Liver (tissue), 3 donors: ENCODE measurements at regions not wholly inside any gene's neighbourhood (a gene's known extent, or its start where the extent isn't known, plus 50 kb on each side); places are given as distances from the start of the nearest gene placed in this dataset.

Experiments used
- EGR1 ChIP-seq, 2 donors: IDR thresholded peaks; 2 replicates each; pipeline ENCODE4 v1.6.1; 2016 to 2018; ENCODE audit warnings: antibody characterized with exemption in 2 of 2, low read depth in 2 of 2
- FOXA2 ChIP-seq: IDR thresholded peaks from 2 replicates; pipeline ENCODE4 v1.6.1; 2016; ENCODE audit warnings: antibody characterized with exemption
- GABPA ChIP-seq, 2 donors: IDR thresholded peaks in 1 of 2; conservative IDR thresholded peaks in 1 of 2; 2 replicates each; pipeline ENCODE4 v1.6.1; 2016; ENCODE audit warnings: antibody characterized with exemption in 2 of 2, mild to moderate bottlenecking in 1 of 2, moderate library complexity in 1 of 2
- JUND ChIP-seq, 2 donors: IDR thresholded peaks; 2 replicates each; pipeline ENCODE4 v1.6.1; 2016; ENCODE audit warnings: antibody characterized with exemption in 2 of 2
- RAD21 ChIP-seq, 2 donors: IDR thresholded peaks; 2 replicates each; pipeline ENCODE4 v1.6.1; 2016; ENCODE audit warnings: antibody characterized with exemption in 2 of 2, mild to moderate bottlenecking in 2 of 2
- TAF1 ChIP-seq: conservative IDR thresholded peaks from 2 replicates; pipeline ENCODE4 v1.6.1; 2016; ENCODE audit warnings: antibody characterized with exemption, mild to moderate bottlenecking
- YY1 ChIP-seq: IDR thresholded peaks from 2 replicates; pipeline ENCODE4 v1.6.1; 2016; ENCODE audit warnings: antibody characterized with exemption, mild to moderate bottlenecking
- TF ChIP-seq, protein P1 (sequence below): fragments of 150-350 bp; IDR thresholded peaks from 2 replicates; pipeline ENCODE4 v1.5.1; 2017; ENCODE audit warnings: improper control_type of control experiment, low read depth, low read length; ENCODE audit not compliant: missing input control
- donor health status: healthy.
- donor health status: healthy.

DNA sequence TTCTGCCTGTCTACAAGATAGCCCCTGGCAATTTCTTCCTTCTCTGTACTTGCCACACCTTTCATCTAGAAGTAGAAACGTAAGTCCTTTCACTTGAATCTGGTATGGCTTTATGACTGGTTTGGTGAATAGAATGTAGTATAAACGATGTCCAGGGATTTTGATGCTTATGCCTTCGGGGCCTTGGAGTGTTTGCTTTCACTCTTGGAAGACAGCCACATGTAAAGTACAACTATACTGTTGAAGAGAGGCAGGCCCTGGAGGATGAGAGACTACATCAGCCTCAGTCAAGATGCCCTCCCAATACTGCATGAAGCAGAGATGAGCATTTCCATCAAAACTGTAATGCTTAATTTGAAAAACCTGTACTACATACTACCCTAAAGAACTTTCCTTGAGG, 553.8 kb upstream of the C9orf72 start:
- TF ChIP-seq, protein P1, sequence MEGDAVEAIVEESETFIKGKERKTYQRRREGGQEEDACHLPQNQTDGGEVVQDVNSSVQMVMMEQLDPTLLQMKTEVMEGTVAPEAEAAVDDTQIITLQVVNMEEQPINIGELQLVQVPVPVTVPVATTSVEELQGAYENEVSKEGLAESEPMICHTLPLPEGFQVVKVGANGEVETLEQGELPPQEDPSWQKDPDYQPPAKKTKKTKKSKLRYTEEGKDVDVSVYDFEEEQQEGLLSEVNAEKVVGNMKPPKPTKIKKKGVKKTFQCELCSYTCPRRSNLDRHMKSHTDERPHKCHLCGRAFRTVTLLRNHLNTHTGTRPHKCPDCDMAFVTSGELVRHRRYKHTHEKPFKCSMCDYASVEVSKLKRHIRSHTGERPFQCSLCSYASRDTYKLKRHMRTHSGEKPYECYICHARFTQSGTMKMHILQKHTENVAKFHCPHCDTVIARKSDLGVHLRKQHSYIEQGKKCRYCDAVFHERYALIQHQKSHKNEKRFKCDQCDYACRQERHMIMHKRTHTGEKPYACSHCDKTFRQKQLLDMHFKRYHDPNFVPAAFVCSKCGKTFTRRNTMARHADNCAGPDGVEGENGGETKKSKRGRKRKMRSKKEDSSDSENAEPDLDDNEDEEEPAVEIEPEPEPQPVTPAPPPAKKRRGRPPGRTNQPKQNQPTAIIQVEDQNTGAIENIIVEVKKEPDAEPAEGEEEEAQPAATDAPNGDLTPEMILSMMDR = no peak
- TF ChIP-seq JUND (IDR thresholded peaks at IDR 0.05) = no peak
- no peak for TF ChIP-seq RAD21 (IDR thresholded peaks at IDR 0.05)
- no peak for TF ChIP-seq YY1
- no peak for TF ChIP-seq TAF1
- no peak for TF ChIP-seq EGR1 (IDR thresholded peaks at IDR 0.05; ENCODE audit: low read depth in 2 of 2)
- TF ChIP-seq FOXA2 = no peak
- TF ChIP-seq GABPA (IDR thresholded peaks at IDR 0.05 in 1 of 2, conservative IDR thresholded peaks at IDR 0.05 in 1 of 2) = no peak
